ENCODE measurements at regions not wholly inside any gene's neighbourhood (a gene's known extent, or its start where the extent isn't known, plus 50 kb on each side); places are given as distances from the start of the nearest gene placed in this dataset.
A peak's percentile ranks its signal among the peaks of the same experiment; 100 is the strongest.

- no peaks in the 10 kb centered on the region for H3K4me1 ChIP-seq (replicated peaks in 1 of 4; ENCODE audit: control insufficient read depth in 3 of 4, insufficient read depth in 4 of 4, low read length in 3 of 4)
- TF ChIP-seq, protein P1, sequence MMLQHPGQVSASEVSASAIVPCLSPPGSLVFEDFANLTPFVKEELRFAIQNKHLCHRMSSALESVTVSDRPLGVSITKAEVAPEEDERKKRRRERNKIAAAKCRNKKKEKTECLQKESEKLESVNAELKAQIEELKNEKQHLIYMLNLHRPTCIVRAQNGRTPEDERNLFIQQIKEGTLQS (IDR thresholded peaks at IDR 0.05; ENCODE audit: insufficient read depth, low read depth, low read length), result no peak
- TF ChIP-seq POU5F1 (IDR thresholded peaks at IDR 0.05; ENCODE audit: low read depth, low read length) (peak; percentile 53; the same call in 1 of the 2 replicates), HDAC2 (IDR thresholded peaks at IDR 0.05; ENCODE audit: borderline replicate concordance in 1 of 2, low read depth in 2 of 2, low read length in 2 of 2) (no peak), PHF8 (conservative IDR thresholded peaks at IDR 0.05; ENCODE audit: low read depth, low read length) (no peak), SAP30 (IDR thresholded peaks at IDR 0.05; ENCODE audit: insufficient read depth, insufficient replicate concordance, low read length) (no peak), CEBPB (IDR thresholded peaks at IDR 0.05; ENCODE audit: low read depth, low read length) (peak; percentile 10; the same call in 1 of the 2 replicates)
- TF ChIP-seq, protein P2, sequence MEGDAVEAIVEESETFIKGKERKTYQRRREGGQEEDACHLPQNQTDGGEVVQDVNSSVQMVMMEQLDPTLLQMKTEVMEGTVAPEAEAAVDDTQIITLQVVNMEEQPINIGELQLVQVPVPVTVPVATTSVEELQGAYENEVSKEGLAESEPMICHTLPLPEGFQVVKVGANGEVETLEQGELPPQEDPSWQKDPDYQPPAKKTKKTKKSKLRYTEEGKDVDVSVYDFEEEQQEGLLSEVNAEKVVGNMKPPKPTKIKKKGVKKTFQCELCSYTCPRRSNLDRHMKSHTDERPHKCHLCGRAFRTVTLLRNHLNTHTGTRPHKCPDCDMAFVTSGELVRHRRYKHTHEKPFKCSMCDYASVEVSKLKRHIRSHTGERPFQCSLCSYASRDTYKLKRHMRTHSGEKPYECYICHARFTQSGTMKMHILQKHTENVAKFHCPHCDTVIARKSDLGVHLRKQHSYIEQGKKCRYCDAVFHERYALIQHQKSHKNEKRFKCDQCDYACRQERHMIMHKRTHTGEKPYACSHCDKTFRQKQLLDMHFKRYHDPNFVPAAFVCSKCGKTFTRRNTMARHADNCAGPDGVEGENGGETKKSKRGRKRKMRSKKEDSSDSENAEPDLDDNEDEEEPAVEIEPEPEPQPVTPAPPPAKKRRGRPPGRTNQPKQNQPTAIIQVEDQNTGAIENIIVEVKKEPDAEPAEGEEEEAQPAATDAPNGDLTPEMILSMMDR (IDR thresholded peaks at IDR 0.05; ENCODE audit: control extremely low read depth in 1 of 3, insufficient read depth in 1 of 3, low read depth in 1 of 3, low read length in 3 of 3), result no peak
- H2BK12ac ChIP-seq (ENCODE audit: low read depth, low read length), result no peak overlapping the region
- no peak overlapping the region for H2BK15ac ChIP-seq (ENCODE audit: low read length)
- no peak overlapping the region for H2AFZ ChIP-seq (ENCODE audit: low read length)
- POLR2A ChIA-PET (ENCODE audit: partially characterized antibody), result no interaction called here
- H2BK5ac ChIP-seq (ENCODE audit: low read depth, low read length), result no peak overlapping the region
- H3K36me3 ChIP-seq (ENCODE audit: control insufficient read depth in 2 of 4, insufficient read depth in 4 of 4, low read length in 3 of 4), result peaks cover 0 to 3% (median 0%) of the 10 kb centered on the region in 4 experiments; a peak in 1 of 8 replicates
- no peak overlapping the region for H3K4me3 ChIP-seq (ENCODE audit: extremely low read depth in 1 of 4, insufficient read depth in 2 of 4, low read depth in 3 of 4, low read length in 4 of 4)
- no peak for DNase-seq (ENCODE audit: low read depth in 1 of 2, low spot score in 2 of 2)
- H2BK120ac ChIP-seq (replicated peaks; ENCODE audit: low read depth, low read length), result no peak overlapping the region
- no peak overlapping the region for H3K14ac ChIP-seq (ENCODE audit: insufficient read length)
- no peak overlapping the region for H3K27ac ChIP-seq (ENCODE audit: low read depth, low read length)
- H3K9ac ChIP-seq (replicated peaks in 1 of 4; ENCODE audit: extremely low read depth in 1 of 4, low read depth in 3 of 4, low read length in 3 of 4), result no peak overlapping the region
- no peak overlapping the region for H2AK5ac ChIP-seq (ENCODE audit: low read depth, low read length)
- H4K91ac ChIP-seq (replicated peaks; ENCODE audit: insufficient read length, low read length), result no peak overlapping the region
- no peaks in the 10 kb centered on the region for H3K23me2 ChIP-seq (ENCODE audit: low read depth, low read length)
- H4K8ac ChIP-seq (ENCODE audit: extremely low read depth, insufficient read depth, low read length), result no peak overlapping the region
- H4K5ac ChIP-seq (ENCODE audit: insufficient read length, low read depth, low read length), result no peak overlapping the region
- CTCF ChIA-PET (ENCODE audit: partially characterized antibody), result interaction anchor here (0.8 to 3.7 kb wide), 3 partner anchors 9 to 27 kb away, joined by 5 to 21 read pairs (median 5); no protein-coding TSS in a partner anchor
- no peaks in the 10 kb centered on the region for H3K79me1 ChIP-seq (ENCODE audit: low read depth, low read length)
- WGBS, 2 experiments (ENCODE audit: extremely low coverage in 1 of 2, insufficient coverage in 1 of 2, insufficient read length in 1 of 2, insufficient replicate concordance in 2 of 2, low coverage in 1 of 2, low lambda C conversion rate in 2 of 2, missing lambda C conversion rate in 1 of 2), result 85% methylated on average over 7 of the region's 7 CpGs; no CpG with 5 or more reads in 1 of the 2 experiments
- no peaks in the 10 kb centered on the region for H3K79me2 ChIP-seq (ENCODE audit: control insufficient read depth in 1 of 2, insufficient read depth in 2 of 2, low read length in 2 of 2)
- no peak overlapping the region for H3K4me2 ChIP-seq (ENCODE audit: insufficient read depth in 1 of 2, low read depth in 2 of 2, low read length in 2 of 2)
- H3K27me3 ChIP-seq (replicated peaks in 1 of 4; ENCODE audit: control insufficient read depth in 3 of 4, extremely low read depth in 1 of 4, insufficient read depth in 3 of 4, low read length in 3 of 4), result no peaks in the 10 kb centered on the region; a peak in 2 of 7 replicates
- no peak for FAIRE-seq
- H3K56ac ChIP-seq (replicated peaks; ENCODE audit: insufficient read length, low read depth, low read length), result no peak overlapping the region
- no peaks in the 10 kb centered on the region for H4K20me1 ChIP-seq (replicated peaks in 1 of 2; ENCODE audit: control insufficient read depth in 1 of 2, insufficient read depth in 2 of 2, low read length in 2 of 2)
- H2BK20ac ChIP-seq (ENCODE audit: low read length), result no peak overlapping the region
- peaks cover 24 to 25% of the 10 kb centered on the region in 2 experiments for H3K9me3 ChIP-seq (ENCODE audit: insufficient read depth in 2 of 2, low read depth in 1 of 2, low read length in 1 of 2)
- no peak overlapping the region for H3K18ac ChIP-seq (ENCODE audit: extremely low read depth, low read length)
- no peak overlapping the region for H3K23ac ChIP-seq (ENCODE audit: insufficient read length)
- H3K4ac ChIP-seq (replicated peaks; ENCODE audit: insufficient read length, low read depth, low read length), result no peak overlapping the region
Measured at GRCh38 chr2:44061876-44062275, 66.1 kb upstream of the LRPPRC start.
